NB4 (cell line): ENCODE measurements at regions not wholly inside any gene's neighbourhood (a gene's known extent, or its start where the extent isn't known, plus 50 kb on each side); places are given as distances from the start of the nearest gene placed in this dataset.

Experiments
- CTCF ChIP-seq: IDR thresholded peaks from one replicate; pipeline ENCODE4 v1.5.1; 2012; ENCODE audit warnings: low read depth, low read length
- MYC ChIP-seq: IDR thresholded peaks from 2 replicates; pipeline ENCODE4 v1.6.1; 2011; ENCODE audit warnings: low read depth, low read length
- POLR2A ChIP-seq: IDR thresholded peaks from 2 replicates; pipeline ENCODE4 v1.6.1; 2011; ENCODE audit warnings: mild to moderate bottlenecking; ENCODE audit not compliant: insufficient read length; ENCODE audit errors: extremely low read depth
- TF ChIP-seq, protein P1 (sequence below): IDR thresholded peaks from 2 replicates; pipeline ENCODE4 v1.6.1; 2011; ENCODE audit warnings: low read depth, low read length

- TF ChIP-seq CTCF (no peak), POLR2A (no peak), MYC (no peak)
- TF ChIP-seq, protein P1, sequence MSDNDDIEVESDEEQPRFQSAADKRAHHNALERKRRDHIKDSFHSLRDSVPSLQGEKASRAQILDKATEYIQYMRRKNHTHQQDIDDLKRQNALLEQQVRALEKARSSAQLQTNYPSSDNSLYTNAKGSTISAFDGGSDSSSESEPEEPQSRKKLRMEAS, result no peak
Measured at GRCh38 chr13:24100188-24100587, 60.3 kb upstream of the SPATA13 start.
